ENCODE measurements at regions not wholly inside any gene's neighbourhood (a gene's known extent, or its start where the extent isn't known, plus 50 kb on each side); places are given as distances from the start of the nearest gene placed in this dataset.

- TF ChIP-seq HDAC6 (IDR thresholded peaks at IDR 0.05; ENCODE audit: low read depth, low read length) (no peak), POLR2AphosphoS5 (IDR thresholded peaks at IDR 0.05; ENCODE audit: low read depth, low read length) (no peak), MAFK (IDR thresholded peaks at IDR 0.05; ENCODE audit: low read depth, low read length) (no peak)
Observed at GRCh38 chr11:82636615-82637014, 97.0 kb downstream of the FAM181B start (continued).

All from H1 (cell line).